RCC 7860 (cell line): ENCODE measurements at regions not wholly inside any gene's neighbourhood (a gene's known extent, or its start where the extent isn't known, plus 50 kb on each side); places are given as distances from the start of the nearest gene placed in this dataset.
A peak's percentile ranks its signal among the peaks of the same experiment; 100 is the strongest.

Experiments used
- DNase-seq: peaks from one replicate; pipeline ENCODE4 v3.0.0-alpha.2; 2015; ENCODE audit warnings: low spot score
- FAIRE-seq: peaks from 2 replicates; lab custom pipeline; 2012; peaks lifted over from hg19 to GRCh38; lab: Jason Lieb, UNC

- DNase-seq (peak; percentile 25), FAIRE-seq (no peak)
Observed at GRCh38 chr6:113558966-113559365, 298.2 kb upstream of the MARCKS start.

GRCh38 chr6:113560376-113560775, 296.8 kb upstream of the MARCKS start:
- DNase-seq (no peak), FAIRE-seq (no peak)

GRCh38 chr6:113560908-113561307, 296.2 kb upstream of the MARCKS start:
- FAIRE-seq (peak; percentile 71), DNase-seq (peak; percentile 70)

GRCh38 chr6:113562248-113562647, 294.9 kb upstream of the MARCKS start:
- no peak for FAIRE-seq
- DNase-seq: no peak

GRCh38 chr6:113564371-113565171, 292.6 kb upstream of the MARCKS start:
- DNase-seq (no peak), FAIRE-seq (no peak)

- no peak for DNase-seq
- FAIRE-seq: no peak
Observed at GRCh38 chr6:113565306-113565705, 291.8 kb upstream of the MARCKS start.

- FAIRE-seq (no peak), DNase-seq (no peak)
Observed at GRCh38 chr6:113570161-113570560, 287.0 kb upstream of the MARCKS start.

- DNase-seq: no peak
- no peak for FAIRE-seq
Observed at GRCh38 chr6:113570641-113571040, 286.5 kb upstream of the MARCKS start.

- FAIRE-seq (no peak), DNase-seq (no peak)
Observed at GRCh38 chr6:113574147-113574546, 283.0 kb upstream of the MARCKS start.

- FAIRE-seq (no peak), DNase-seq (no peak)
Observed at GRCh38 chr6:113576310-113576709, 280.8 kb upstream of the MARCKS start.

GRCh38 chr6:113578691-113579090, 278.5 kb upstream of the MARCKS start:
- no peak for FAIRE-seq
- DNase-seq: no peak

- FAIRE-seq (no peak), DNase-seq (no peak)
Observed at GRCh38 chr6:113584767-113585166, 272.4 kb upstream of the MARCKS start.

GRCh38 chr6:113585246-113585645, 271.9 kb upstream of the MARCKS start:
- peak; percentile 84 for FAIRE-seq
- DNase-seq: peak; percentile 10

GRCh38 chr6:113586413-113587077, 270.6 kb upstream of the MARCKS start:
- DNase-seq: no peak

GRCh38 chr6:113587078-113587699, 270.0 kb upstream of the MARCKS start:
- DNase-seq (no peak), FAIRE-seq (no peak)

More at GRCh38 chr6:113586413-113587077, 270.6 kb upstream of the MARCKS start:
- no peak for FAIRE-seq

GRCh38 chr6:113588646-113589045, 268.5 kb upstream of the MARCKS start:
- FAIRE-seq (no peak), DNase-seq (no peak)

- DNase-seq: no peak
- no peak for FAIRE-seq
Observed at GRCh38 chr6:113591896-113592827, 265.0 kb upstream of the MARCKS start.

- no peak for DNase-seq
- FAIRE-seq: no peak
Observed at GRCh38 chr6:113594726-113595125, 262.4 kb upstream of the MARCKS start.

GRCh38 chr6:113595911-113596376, 261.2 kb upstream of the MARCKS start:
- DNase-seq (no peak), FAIRE-seq (no peak)

- FAIRE-seq (no peak), DNase-seq (no peak)
Observed at GRCh38 chr6:113596387-113597230, 260.5 kb upstream of the MARCKS start.
